Renal cortex interstitium (tissue), 11 donors: ENCODE measurements at regions not wholly inside any gene's neighbourhood (a gene's known extent, or its start where the extent isn't known, plus 50 kb on each side); places are given as distances from the start of the nearest gene placed in this dataset.

ENCODE experiments used
- DNase-seq, 11 donors: peaks; one replicate each; pipeline ENCODE4 v3.0.0-alpha.2; 2013; ENCODE audit warnings: low read depth in 9 of 11, low spot score in 4 of 11; ENCODE audit errors: extremely low read depth in 1 of 11

DNA sequence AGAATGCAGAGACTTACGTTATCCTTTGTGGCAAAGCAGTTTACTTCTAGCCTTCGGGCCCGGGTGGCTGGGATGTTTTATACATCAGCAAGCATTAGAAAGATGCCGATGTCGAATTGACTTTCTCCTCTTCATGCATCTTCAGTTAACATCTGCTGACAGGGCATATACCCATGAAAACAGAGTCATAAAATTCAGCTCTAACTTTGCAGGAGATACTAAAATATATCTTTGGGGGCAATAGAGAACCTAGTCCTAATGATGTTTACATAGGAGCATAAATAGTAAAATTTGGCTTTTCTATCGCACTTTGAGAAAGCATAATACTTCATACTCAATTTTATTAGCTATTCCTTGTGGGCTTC is 247.9 kb downstream of the PRELID2 start:
- DNase-seq, result no peak

DNA sequence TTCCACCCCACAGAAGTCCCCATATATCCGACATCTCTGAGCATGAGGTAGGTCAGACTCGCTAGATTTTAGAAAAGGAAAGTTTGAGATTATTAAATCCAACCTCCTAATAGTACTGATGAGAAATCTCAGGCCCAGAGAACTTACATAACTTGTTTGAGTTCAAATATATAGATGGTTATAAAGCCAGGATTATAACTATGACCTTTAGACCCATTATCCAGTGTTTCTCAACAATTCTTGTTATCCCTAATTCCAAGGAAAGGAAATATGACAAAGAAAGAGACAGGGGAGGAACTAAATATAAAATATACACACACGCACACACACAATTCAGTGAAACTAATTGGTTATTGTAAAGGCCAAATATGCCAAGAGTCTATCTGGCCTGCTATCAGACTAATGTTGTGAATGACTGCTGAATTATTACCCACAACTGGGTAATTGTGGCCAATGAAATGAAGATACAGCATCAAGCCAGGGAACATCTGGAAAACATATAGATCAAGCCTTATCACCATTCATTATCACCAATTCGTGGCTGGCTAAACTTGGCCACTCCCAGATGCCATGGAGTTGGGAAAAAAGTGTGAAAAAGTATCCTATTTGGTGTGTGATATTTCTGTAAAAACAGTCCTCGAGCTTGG is 248.4 kb downstream of the PRELID2 start:
- DNase-seq, result no peak

DNA sequence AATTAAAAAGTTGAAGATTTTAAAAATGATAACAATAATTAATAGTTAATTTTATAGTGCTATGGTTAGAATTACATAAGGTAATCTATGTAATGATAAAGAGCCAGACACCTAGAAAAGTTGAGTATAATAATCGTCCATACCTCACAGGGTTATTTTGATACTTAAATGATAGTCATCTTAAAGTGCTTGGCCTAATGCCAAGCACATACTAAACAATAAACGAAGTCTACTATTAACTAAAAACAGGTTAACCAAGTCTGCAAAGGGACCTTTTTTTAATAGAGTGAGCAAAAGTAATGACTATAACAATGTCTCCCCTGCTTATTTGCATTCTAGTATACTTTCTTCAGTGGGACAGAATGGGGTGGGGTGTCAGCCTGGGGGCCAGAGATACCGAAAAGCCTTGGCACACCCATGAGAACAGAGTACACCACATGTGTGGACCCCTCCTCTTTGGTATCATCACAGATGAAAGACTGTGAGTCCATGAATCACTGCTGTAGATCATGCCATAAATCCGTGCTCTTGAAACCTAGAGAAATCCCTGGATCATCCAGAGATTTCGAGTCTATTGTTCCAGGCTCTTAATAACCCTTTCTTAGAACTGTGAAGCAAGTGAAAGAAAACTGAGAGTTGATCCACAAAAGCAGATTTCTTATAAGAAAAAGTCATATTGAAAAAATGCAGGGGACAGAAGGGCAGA is 249.5 kb downstream of the PRELID2 start:
- peak in 5 of 11 donors; percentile 5 to 29 (median 9) for DNase-seq

DNA sequence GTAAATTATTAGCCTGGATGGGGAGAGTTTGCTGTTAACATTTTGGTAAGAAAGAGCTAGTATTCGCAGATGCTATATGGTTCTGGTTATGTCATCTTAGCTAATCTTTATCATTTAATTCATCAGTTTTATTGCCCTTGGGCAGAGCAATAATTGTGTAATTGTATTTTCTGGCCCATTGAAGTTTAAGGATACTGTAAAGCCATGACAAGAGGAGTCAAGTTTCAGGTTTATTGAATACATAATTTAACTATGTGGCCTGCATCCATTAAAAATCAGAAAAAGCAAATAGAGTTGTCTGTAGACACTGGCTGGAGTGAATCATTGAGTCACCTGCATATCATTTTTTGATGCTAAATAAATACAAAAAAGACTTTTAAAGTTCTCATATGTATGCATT is 255.8 kb downstream of the PRELID2 start:
- DNase-seq, result peak in 1 of 11 donors; percentile 4

DNA sequence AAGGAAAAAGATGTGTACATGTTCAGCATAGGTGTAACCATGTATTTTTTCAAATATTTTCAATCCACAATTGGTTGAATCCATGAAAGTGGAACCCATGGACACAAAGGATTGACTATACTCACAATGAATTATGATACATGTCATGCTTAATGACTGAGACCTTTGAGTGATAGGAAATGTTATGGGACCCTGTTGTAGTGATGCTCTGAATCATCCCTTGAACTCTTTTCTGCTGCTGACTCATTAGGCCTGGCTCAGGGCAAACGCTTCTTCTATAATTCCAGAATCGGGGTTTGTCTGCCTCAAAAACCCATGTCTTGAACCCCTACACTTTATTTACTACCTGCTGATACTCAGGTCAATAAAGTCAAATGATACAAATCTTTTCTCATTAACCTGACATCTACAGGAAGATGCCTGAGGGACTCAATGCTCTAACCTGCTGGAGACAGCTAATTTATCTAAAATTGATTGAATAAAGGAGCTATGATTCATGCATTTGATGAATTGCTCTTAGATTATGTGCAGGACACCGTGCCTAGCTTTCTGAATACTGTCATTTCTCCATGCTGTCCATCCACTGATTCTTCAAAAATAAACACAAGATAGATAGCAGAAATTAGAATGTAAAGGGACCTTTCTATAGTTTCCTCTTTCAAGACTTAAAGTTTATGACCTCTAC is 260.1 kb downstream of the PRELID2 start:
- DNase-seq, result no peak

DNA sequence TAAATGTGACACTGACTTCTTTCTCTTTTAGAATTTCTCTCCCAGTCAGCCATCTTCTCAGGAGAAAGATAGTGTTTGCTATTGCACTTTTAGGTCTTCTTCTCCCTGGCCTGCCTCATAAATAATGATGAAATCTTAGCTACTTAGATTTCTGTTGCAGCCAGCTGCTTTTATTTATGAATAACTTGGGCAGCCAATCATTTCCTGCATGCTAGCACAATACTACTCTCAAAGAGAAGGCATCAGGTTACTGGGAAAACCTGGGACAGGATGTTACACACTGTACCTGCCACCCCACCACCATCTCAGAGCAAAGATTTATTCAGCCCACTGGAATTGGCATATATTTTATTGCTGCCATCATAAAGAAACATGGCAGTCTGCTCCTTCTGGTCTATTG is 266.6 kb downstream of the PRELID2 start:
- DNase-seq, result peak in 3 of 11 donors; percentile 15 to 31 (median 18)

DNA sequence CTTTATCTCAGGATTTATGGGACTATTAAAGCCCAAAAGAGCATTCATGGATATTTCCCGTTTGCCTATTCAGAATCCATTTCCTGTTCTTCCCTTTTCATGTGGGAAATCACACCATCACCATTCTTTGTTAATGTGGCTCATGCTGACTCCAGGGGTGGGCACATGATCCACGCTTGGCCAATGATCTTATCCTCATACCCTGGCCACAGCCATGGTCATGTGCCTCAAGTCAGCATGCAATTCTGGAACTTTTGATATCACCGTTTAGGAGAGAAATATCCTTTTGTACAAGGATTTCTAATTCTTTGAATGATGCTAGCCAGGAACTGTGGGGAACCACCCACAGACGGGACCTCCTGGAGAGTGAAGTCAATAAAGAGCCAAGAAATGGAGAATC is 272.2 kb downstream of the PRELID2 start:
- DNase-seq, result no peak

DNA sequence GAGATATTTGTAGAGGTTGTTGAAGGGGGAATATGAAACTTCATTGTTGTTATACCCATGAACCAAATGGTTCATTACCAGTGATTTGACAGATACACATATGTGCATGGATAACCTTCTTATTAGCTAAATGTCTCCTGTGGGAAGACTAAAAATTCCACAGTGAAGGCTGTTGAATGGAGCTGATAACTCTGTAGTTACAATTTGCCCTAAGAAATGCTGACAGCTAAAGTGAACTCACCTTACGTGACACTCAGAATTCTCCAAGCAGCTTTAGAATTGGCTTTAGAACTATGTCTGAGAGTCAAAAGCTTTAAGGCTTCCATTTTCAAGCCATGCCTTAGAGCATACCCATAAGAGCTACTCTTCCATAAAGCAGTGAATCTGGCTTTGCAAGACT is 276.9 kb downstream of the PRELID2 start:
- no peak for DNase-seq

DNA sequence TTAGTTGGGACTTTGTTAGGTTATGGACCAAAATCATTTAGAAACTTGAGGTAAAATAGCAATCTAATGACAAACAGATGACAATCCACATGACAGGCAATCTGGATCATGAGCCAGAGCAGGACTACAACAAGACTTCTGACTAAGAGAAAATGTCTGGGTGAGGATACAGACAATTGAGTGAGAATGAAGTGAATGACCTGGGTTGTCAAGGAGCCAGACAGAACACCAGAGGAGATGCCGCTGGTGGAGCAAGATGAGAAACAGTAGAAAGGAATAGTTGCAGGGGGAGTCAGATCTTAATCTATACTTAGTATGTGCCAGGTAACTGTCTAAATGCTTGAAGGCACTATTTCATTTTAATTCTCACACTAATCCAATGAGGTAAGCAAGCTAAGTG is 277.8 kb downstream of the PRELID2 start:
- no peak for DNase-seq

DNA sequence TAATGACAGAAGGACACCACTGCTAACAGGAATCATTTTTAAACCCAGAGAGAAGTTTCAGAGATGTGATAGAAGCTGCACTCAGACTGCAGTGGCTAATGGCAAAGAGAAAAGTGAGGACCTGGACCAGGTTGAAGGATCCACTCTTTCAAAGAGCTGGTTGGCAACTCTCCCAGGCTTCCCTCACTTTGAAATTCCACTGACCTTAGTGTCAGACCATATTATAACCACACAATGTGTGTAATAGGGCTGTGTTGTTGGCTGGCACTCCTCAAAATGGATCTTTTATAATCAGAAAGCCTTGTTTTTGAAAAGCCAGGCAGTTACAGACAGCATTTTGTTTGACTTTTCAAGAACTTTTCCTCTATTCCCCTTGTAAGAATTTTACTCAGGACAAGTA is 280.7 kb downstream of the PRELID2 start:
- no peak for DNase-seq

DNA sequence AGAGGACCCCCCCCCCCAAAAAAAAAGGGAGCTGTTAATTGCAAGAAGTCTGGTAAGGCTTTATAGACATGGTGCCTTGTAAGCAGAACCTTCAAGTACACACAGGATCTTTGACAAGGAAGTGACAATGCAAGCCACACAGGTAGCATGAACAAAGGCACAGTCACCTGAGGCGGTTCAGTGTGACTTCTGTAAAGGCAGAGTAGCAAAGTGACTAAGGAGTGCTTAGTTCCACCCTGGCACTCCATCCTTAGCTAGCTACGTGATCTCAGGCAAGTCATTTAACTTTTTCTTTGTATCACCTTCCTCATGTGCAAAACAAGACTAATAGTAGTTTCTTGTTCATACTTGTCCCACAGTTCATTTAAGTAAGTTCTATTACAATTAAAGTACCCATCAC is 282.0 kb downstream of the PRELID2 start:
- no peak for DNase-seq

DNA sequence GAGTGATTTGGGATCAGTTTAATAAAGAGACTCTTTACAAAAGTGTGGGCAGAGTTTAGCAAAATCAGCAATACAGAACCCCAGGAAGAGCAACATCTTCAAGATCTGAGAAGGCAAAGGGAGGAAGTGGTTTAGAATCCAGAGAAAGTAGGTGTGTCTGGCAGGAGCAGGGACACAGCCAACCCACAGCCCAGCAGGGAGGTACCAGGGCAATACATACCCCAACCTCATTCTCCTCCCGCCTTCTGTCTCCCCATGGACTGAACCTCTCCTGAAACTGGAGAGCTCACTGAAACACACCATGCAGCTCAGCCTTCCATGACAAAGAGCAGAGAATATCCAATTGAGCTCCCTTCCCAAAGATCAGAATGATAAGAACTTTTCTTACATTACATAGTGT is 283.4 kb downstream of the PRELID2 start:
- DNase-seq, result no peak

DNA sequence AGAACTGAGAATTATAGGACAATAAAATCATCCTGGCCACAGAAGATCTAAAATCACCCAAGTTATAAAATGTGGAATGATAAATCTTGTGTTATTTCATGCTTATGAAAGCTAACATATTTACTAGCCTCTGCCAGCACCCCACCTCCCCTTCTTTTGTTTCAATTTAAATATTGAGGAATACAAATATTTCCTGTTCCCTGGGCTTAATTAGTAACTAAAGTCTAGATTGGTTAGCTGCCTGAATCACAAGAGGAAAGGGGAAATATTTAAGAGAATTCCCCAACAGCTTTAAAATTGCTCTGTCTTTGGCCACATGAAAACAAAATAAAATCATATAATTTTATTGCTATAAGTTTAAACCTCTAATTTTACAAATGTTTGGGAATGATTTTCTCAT is 287.0 kb downstream of the PRELID2 start:
- no peak for DNase-seq

DNA sequence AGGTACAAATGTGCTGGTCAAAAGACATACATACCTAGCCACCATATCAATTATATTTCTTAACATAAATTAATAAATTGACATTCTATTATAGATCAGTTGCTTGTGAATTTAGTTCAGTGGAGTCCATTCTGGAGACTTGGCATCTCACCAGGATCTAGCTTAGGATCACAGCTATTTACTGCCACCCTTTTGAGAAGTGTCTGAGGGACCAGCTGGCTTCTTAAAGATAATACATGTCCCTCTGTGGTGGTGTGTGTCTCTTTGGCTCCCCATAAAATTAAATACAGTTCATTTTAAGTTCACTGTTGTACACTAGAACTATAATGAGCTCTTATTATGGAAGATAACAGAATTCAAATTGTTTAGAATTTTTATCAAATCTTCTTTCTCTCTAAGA is 290.7 kb downstream of the PRELID2 start:
- no peak for DNase-seq

DNA sequence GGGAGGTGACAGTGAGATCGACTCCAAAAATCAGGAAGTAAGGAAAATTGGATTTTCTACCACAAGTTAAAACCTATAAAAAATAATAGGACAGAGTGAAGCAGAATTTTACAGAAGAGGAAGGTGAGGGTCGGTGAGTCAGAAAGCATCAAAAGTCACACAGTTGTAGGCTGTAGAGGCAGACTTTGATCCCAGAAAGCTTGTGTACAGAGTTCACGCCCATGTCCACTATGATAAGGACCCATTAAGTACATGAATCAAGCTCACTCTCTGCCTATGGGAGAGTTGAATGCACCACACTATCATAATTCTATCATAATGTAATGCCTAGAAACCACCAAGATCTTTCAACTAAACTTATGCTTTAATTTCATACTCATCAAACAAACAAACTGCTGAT is 291.2 kb downstream of the PRELID2 start:
- no peak for DNase-seq

DNA sequence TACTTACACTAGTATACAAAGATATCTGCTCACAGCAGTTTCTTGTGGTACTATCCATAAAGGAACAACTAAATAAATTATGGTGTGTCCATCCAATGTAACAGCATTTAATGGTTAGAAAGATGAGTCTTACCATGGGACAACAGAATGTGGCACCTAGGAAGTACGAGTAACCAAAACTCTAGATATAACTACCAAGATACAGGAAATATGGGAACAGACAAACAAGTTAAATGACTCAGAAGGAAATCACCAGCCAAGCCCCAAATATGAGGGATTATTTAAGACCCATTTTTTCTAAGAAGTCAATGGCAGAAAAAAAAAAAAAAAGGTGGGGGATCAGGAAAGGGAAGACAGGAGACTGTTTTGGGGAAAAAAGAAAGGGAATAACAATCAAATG is 294.8 kb downstream of the PRELID2 start:
- no peak for DNase-seq

DNA sequence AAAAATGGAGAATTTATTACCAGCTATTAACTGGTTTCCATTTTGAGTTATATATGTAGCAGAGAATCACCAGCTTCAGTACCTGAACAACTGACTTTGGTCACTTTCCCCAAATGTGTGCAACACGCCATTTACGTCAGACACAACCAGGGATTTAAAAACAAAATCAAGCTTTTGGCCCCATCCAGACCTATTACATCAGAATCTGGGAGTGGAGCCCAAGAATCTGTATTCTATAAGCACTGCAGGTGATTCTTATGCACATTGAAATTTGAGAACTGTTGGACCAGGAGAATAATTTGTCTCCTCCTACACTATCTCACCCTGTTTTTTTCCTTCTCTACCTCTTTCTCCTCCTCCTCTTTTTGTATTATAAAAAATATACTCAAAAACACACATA is 295.9 kb downstream of the PRELID2 start:
- no peak for DNase-seq

DNA sequence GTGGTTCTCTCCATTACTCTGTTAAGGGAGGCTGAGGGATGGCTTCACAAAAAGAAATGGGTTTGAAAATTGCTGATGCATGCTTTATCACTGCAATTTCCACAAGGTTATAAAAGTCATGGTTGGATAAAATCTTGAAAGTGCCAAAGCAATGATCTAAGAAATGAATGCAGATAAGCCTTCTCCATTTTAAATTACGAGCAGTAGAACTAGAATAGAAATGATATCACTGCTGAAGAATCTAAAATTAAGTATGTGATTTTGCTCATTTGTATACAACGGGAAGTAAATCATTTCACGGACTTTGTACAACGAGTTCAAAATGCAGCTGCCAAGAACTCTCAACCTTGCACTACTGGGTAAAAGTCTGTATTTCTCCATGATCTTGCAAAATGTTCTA is 299.0 kb downstream of the PRELID2 start:
- DNase-seq, result peak in 5 of 11 donors; percentile 18 to 45 (median 22)

DNA sequence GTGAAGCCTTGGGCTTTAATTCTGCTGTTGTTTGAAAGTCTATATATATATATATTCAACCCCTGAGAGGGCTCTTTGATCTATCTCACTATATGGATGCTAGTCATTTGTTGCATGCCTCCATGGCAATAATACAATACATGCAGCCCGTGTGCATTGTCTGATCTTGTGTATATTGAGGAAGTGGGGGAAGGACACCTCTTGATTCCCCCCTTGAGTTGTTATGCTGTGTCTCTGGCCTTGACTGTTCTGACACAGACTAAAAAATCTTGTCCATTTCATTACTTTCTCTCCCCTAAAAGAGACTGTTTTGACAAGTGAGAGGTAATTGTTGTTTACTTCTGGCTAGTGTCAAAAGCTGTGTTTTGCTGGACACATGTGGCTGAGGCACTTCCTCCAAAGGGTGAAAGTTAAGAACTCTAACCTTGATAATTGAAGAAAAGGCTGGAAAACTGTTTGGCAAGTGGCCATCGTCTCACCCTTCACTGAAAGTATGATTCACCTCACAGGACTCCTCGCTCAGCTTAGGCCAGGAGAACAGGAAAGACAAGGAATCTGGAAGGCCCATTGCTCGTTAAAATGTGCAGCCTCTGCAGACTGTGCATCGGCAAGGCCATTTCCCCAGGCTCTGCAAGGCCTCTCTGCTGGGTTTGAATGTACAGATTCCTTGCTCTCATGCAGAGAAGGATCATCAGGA is 304.0 kb downstream of the PRELID2 start:
- peak in 5 of 11 donors; percentile 12 to 35 (median 14) for DNase-seq

DNA sequence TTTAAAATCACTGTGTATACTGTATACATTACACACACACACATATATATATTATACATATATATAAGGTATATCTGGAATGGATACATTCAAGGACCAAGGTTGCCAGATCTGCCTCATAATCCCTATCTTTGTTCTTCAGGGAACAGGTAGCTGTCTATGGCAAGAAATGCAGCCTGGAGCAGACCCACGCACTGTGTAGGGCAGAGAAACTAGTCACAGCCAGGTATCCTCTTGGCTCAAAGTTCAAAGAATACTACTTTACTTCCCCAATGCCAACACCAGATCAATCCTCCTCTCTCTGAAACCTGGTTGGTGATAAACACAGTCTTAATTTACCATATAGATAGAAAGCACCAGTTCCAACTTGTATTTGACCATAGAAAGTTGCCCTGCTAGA is 313.6 kb downstream of the PRELID2 start:
- DNase-seq, result no peak
